Suprapubic skin (tissue), 4 donors: ENCODE measurements at regions not wholly inside any gene's neighbourhood (a gene's known extent, or its start where the extent isn't known, plus 50 kb on each side); places are given as distances from the start of the nearest gene placed in this dataset.

Experiments used
- DNase-seq, 2 donors: peaks; one replicate each; pipeline ENCODE4 v3.0.0-alpha.2; 2019; ENCODE audit warnings: low spot score in 2 of 2
- H3K27ac ChIP-seq: fragments of 200-600 bp; sonication (generic); one replicate; pipeline ENCODE4 v1.5.1; 2019
- H3K27me3 ChIP-seq: fragments of 200-600 bp; sonication (generic); one replicate; pipeline ENCODE4 v1.5.1; 2019
- H3K36me3 ChIP-seq: fragments of 200-600 bp; sonication (generic); one replicate; pipeline ENCODE4 v1.5.1; 2019
- H3K4me1 ChIP-seq: fragments of 200-600 bp; sonication (generic); one replicate; pipeline ENCODE4 v1.5.1; 2019
- H3K4me3 ChIP-seq: fragments of 200-600 bp; sonication (generic); one replicate; pipeline ENCODE4 v1.5.1; 2019; ENCODE audit warnings: mild to moderate bottlenecking
- H3K9me3 ChIP-seq: fragments of 200-600 bp; sonication (generic); one replicate; pipeline ENCODE4 v1.5.1; 2019
- CTCF ChIP-seq, 2 donors: fragments of 200-600 bp in 1 of 2; fragments of 450-650 bp in 1 of 2; sonication (generic) in 1 of 2; IDR thresholded peaks; one replicate each; pipeline ENCODE4 v1.5.1; 2016 to 2019; ENCODE audit warnings: antibody characterized with exemption in 2 of 2, mild to moderate bottlenecking in 1 of 2, moderate library complexity in 1 of 2
- EP300 ChIP-seq: sonication (generic); formaldehyde crosslinking; IDR thresholded peaks from one replicate; pipeline ENCODE4 v1.6.1; 2017; ENCODE audit warnings: antibody characterized with exemption
- POLR2A ChIP-seq, 2 donors: fragments of 450-650 bp; IDR thresholded peaks; one replicate each; pipeline ENCODE4 v1.6.1; 2017; ENCODE audit warnings: antibody characterized with exemption in 2 of 2, mild to moderate bottlenecking in 2 of 2, moderate library complexity in 2 of 2
- POLR2AphosphoS5 ChIP-seq, 3 donors: sonication (generic); formaldehyde crosslinking; IDR thresholded peaks; one replicate each; pipeline ENCODE4 v1.6.1; 2017; ENCODE audit warnings: antibody characterized with exemption in 3 of 3
- WGBS: methylation state at CpG from one replicate; pipeline ENCODE4 v1.1.5; 2018; 5-methylcytosine and 5-hydroxymethylcytosine counted together

GRCh38 chr2:15048000-15048399 is 415.5 kb downstream of the LRATD1 start:
- Histone ChIP-seq H3K27ac (no peak overlapping the region), H3K4me3 (no peak overlapping the region), H3K27me3 (no peaks in the 10 kb centered on the region), H3K4me1 (no peaks in the 10 kb centered on the region), H3K36me3 (no peaks in the 10 kb centered on the region), H3K9me3 (no peaks in the 10 kb centered on the region)
- DNase-seq: no peak
- 87% methylated on average over 6 of the region's 6 CpGs for WGBS
- TF ChIP-seq CTCF (IDR thresholded peaks at IDR 0.05): no peak
- TF ChIP-seq EP300: no peak
- no peak for TF ChIP-seq POLR2AphosphoS5 (IDR thresholded peaks at IDR 0.05)
- no peak for TF ChIP-seq POLR2A (IDR thresholded peaks at IDR 0.05)

DNA sequence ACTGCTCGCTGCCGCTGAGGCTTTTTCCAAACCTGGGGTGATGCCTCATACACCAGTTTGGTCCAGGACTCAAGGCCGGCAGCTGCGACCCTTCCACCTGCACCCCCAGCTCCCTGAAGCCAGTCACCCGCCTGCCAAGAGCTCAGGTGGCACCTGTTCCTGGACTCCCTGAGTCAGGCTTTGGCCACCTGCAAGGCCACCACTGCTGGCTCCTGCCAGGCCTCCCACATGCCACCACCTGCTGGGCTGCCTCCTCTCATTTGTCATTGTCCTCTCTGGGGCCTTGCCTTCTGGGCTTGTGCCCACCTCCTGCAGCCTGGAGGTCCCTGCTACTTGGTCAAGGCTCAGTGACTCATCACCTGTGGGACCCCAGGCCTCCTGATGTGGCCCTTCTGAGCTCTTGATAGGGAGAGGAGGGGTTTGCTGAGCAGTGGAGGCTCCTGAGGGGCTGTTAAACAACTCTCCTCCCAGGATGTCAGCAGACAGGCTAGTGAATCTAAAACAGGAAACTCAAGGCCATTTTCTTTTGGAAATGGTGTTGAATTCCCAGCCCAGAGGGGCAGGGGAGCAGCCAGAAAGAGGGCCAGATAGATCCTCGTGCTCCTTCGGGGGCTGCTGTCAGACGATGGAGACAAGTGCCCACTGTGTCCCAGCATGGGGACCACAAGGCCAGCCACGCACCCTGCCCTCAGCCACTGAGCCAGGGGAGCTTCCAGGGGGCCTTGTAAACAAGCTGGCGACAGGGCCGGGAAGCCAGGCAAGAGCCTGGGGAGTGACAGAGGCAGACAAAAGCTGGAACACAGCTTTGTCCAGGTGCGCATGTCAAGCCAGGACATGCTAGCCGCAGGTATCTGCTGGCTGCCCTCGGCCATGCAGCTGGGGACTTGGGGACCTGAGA is 416.8 kb downstream of the LRATD1 start:
- Histone ChIP-seq H3K4me3 (no peak overlapping the region), H3K27ac (no peak overlapping the region), H3K27me3 (no peaks in the 10 kb centered on the region), H3K9me3 (no peaks in the 10 kb centered on the region), H3K4me1 (no peaks in the 10 kb centered on the region), H3K36me3 (no peaks in the 10 kb centered on the region)
- WGBS: 96% methylated on average over 3 of the region's 14 CpGs
- TF ChIP-seq POLR2AphosphoS5 (IDR thresholded peaks at IDR 0.05) (no peak), POLR2A (IDR thresholded peaks at IDR 0.05) (no peak), CTCF (IDR thresholded peaks at IDR 0.05) (no peak), EP300 (no peak)
- no peak for DNase-seq

- WGBS: 58% methylated on average over 4 of the region's 4 CpGs
- no peaks in the 10 kb centered on the region for H3K9me3 ChIP-seq
- no peaks in the 10 kb centered on the region for H3K36me3 ChIP-seq
- H3K4me1 ChIP-seq: no peaks in the 10 kb centered on the region
- DNase-seq: no peak
- no peaks in the 10 kb centered on the region for H3K27me3 ChIP-seq
- no peak overlapping the region for H3K27ac ChIP-seq
- no peak overlapping the region for H3K4me3 ChIP-seq
- TF ChIP-seq CTCF (IDR thresholded peaks at IDR 0.05) (no peak), POLR2AphosphoS5 (IDR thresholded peaks at IDR 0.05) (no peak), POLR2A (IDR thresholded peaks at IDR 0.05) (no peak), EP300 (no peak)
Measured at GRCh38 chr2:15050483-15050882, 418.0 kb downstream of the LRATD1 start.

DNA sequence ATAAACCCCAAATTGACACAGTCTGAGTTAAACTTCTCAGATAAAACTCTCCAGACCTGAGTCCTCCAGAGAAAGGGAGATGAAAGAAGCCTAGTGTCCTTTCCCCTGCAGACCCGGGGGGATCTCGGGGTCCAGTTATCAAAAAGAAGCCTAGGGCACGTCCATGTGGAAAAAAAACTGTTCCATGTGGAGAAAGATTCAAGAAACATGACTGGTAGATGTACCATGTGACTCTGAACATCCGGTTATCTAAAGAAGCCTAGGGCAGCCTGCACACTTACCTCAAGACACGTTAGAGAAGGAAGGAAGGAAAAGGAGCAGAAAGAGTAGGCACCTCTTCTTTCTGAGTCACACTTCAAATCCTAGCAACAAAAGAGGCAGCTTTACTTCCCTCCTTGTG is 421.0 kb downstream of the LRATD1 start:
- no peak for TF ChIP-seq EP300
- TF ChIP-seq POLR2A (IDR thresholded peaks at IDR 0.05): no peak
- no peak for DNase-seq
- H3K27me3 ChIP-seq: no peaks in the 10 kb centered on the region
- no peaks in the 10 kb centered on the region for H3K9me3 ChIP-seq
- no peak overlapping the region for H3K27ac ChIP-seq
- no peak overlapping the region for H3K4me3 ChIP-seq
- 81% methylated on average over 5 of the region's 5 CpGs for WGBS
- no peaks in the 10 kb centered on the region for H3K4me1 ChIP-seq
- H3K36me3 ChIP-seq: no peaks in the 10 kb centered on the region

GRCh38 chr2:15058015-15058720 is 425.7 kb downstream of the LRATD1 start:
- TF ChIP-seq EP300 (no peak), POLR2A (IDR thresholded peaks at IDR 0.05) (no peak), CTCF (IDR thresholded peaks at IDR 0.05) (no peak), POLR2AphosphoS5 (IDR thresholded peaks at IDR 0.05) (no peak)
- no peaks in the 10 kb centered on the region for H3K9me3 ChIP-seq
- no peak overlapping the region for H3K4me3 ChIP-seq
- no peaks in the 10 kb centered on the region for H3K36me3 ChIP-seq
- H3K27ac ChIP-seq: no peak overlapping the region
- no peaks in the 10 kb centered on the region for H3K4me1 ChIP-seq
- H3K27me3 ChIP-seq: no peaks in the 10 kb centered on the region
- DNase-seq: no peak
- WGBS: 58% methylated on average over 6 of the region's 6 CpGs
